K562 (cell line): ENCODE measurements at regions not wholly inside any gene's neighbourhood (a gene's known extent, or its start where the extent isn't known, plus 50 kb on each side); places are given as distances from the start of the nearest gene placed in this dataset.
A peak's percentile ranks its signal among the peaks of the same experiment; 100 is the strongest.

Experiments
- CBX1 ChIP-seq: sonication (generic); IDR thresholded peaks from 2 replicates; pipeline ENCODE4 v1.6.1; 2016; ENCODE audit warnings: antibody characterized with exemption, low read depth, mild to moderate bottlenecking
- CHCHD3 ChIP-seq: fragments of 250-450 bp; sonication (Bioruptor Pico); IDR thresholded peaks from 2 replicates; pipeline ENCODE4 v2.1.2; 2022; ENCODE audit warnings: mild to moderate bottlenecking
- E2F6 ChIP-seq, 2 experiments: IDR thresholded peaks; 2 replicates each; pipeline ENCODE4 v1.6.1; 2011; ENCODE audit warnings: borderline replicate concordance in 1 of 2, control low read depth in 1 of 2, low read depth in 1 of 2, low read length in 1 of 2, mild to moderate bottlenecking in 1 of 2, mixed read lengths in 1 of 2, moderate library complexity in 1 of 2; ENCODE audit not compliant: insufficient read depth in 1 of 2, insufficient read length in 1 of 2, poor library complexity in 1 of 2, severe bottlenecking in 1 of 2; ENCODE audit errors: extremely low read depth in 1 of 2
- SPI1 ChIP-seq: IDR thresholded peaks from 2 replicates; pipeline ENCODE4 v1.6.1; 2011; ENCODE audit warnings: low read depth, low read length, control low read depth, borderline replicate concordance
- TFE3 ChIP-seq: fragments of 450-650 bp; formaldehyde crosslinking; IDR thresholded peaks from 2 replicates; pipeline ENCODE4 v1.4.0; 2020; ENCODE audit warnings: mild to moderate bottlenecking, mixed read lengths
- UBTF ChIP-seq, 2 experiments: IDR thresholded peaks; 2 replicates each; pipeline ENCODE4 v1.6.1; 2012; ENCODE audit warnings: improper control_type of control experiment in 2 of 2, low read depth in 2 of 2, low read length in 2 of 2, borderline replicate concordance in 1 of 2
- ZBTB17 ChIP-seq: fragments of 450-650 bp; formaldehyde crosslinking; IDR thresholded peaks from 2 replicates; pipeline ENCODE4 v1.4.0; 2020; ENCODE audit warnings: mild to moderate bottlenecking
- ZBTB49 ChIP-seq: sonication (generic); formaldehyde crosslinking; IDR thresholded peaks from 2 replicates; pipeline ENCODE4 v1.8.0; 2022; ENCODE audit warnings: missing genetic modification reagents, mild to moderate bottlenecking, borderline replicate concordance

DNA sequence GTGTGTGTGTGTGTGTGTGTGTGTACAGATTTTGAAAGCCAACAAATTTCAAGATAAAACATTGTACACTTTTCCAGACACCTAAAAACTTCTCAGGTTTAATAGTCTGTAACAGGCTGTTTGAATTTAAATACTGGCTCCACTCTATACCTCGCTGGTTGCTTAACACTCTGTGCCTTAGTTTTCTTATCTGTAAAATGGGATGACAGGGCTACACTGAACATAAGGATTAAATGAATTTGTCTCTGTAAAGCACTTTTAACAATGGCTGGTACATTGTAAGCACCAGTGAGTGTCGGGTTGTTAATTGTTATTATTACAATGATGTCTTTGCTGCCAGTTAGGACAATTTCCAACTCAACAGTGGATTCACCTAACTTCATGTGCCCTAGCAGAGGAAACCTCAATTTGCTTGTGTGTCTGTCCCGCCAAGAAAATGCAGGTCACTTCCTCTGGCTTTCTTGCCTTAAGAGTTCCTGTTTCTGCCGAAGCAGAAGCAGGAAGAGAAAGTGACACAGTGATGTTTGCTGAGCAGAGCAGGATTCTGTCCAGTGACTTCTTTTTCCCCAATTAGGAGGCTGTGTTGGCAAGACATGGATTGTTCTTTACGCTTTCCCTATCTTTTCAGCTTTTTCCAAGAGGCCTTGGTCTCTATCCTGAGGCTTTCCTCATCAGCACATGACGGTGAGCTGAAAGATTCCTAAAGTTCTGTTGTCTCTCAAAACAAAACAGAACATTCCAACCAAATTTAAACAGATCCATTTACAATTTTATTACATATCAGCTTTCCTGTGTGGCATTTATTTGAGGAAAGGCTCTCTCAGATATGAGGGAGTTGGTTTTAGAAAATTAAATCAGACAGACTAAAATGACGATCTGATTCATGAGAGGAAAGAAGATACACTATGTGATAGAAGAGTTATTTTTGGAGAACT, 154.1 kb upstream of the ATP2B1 start (continued):
- no peak for TF ChIP-seq UBTF (IDR thresholded peaks at IDR 0.05; ENCODE audit: borderline replicate concordance in 1 of 2, low read depth in 2 of 2, low read length in 2 of 2)
- TF ChIP-seq CHCHD3 (CRISPR knock-in tag): no peak
- TF ChIP-seq SPI1: peak; percentile 91
- no peak for TF ChIP-seq TFE3 (CRISPR knock-in tag)
- TF ChIP-seq ZBTB17 (CRISPR knock-in tag): 0 out of 2 replicates have a peak, but pooled peaks have one; percentile 31
- peak; percentile 27 to 70 for TF ChIP-seq E2F6 (IDR thresholded peaks at IDR 0.05; ENCODE audit: borderline replicate concordance in 1 of 2, extremely low read depth in 1 of 2, insufficient read depth in 1 of 2, insufficient read length in 1 of 2, low read depth in 1 of 2, low read length in 1 of 2, poor library complexity in 1 of 2, severe bottlenecking in 1 of 2)
- peak; percentile 68; the same call in 1 of the 2 replicates for TF ChIP-seq CBX1
- TF ChIP-seq ZBTB49 (CRISPR knock-in tag): no peak
- TF ChIP-seq, all 486 proteins: peak for 15
